ENCODE measurements at regions not wholly inside any gene's neighbourhood (a gene's known extent, or its start where the extent isn't known, plus 50 kb on each side); places are given as distances from the start of the nearest gene placed in this dataset.

DNA sequence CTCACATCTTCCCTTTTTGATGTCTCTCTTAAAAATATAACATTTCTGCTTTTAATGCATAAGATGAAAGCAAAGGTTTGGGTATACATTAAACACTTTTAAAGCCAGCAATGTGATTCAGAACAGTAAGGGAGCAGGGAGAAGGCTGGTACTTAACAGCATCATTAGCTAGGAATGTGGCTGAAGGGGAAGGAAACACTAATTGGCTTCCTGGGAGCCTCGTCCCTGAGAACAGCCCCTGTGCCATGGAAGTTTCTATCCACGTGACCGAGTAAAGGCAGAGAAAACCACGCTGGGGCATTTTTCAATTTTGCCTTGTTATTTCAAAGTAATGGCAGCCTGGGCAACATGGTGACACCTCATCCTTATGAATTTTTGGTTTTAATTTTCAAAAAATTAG lies 109.2 kb upstream of the GPC1 start:
- TF ChIP-seq POLR2AphosphoS5 (IDR thresholded peaks at IDR 0.05; ENCODE audit: low read depth, low read length) (no peak), POLR2A (IDR thresholded peaks at IDR 0.05; ENCODE audit: low read depth, low read length) (no peak), TAF1 (IDR thresholded peaks at IDR 0.05; ENCODE audit: low read depth, low read length) (no peak), SPI1 (IDR thresholded peaks at IDR 0.05; ENCODE audit: low read depth, low read length) (no peak), POU2F2 (IDR thresholded peaks at IDR 0.05; ENCODE audit: low read depth, low read length) (no peak)
